Activated B cell treated with CpG ODN at 0.5 μM for 24 hours (primary cell): ENCODE measurements at regions not wholly inside any gene's neighbourhood (a gene's known extent, or its start where the extent isn't known, plus 50 kb on each side); places are given as distances from the start of the nearest gene placed in this dataset.

ENCODE experiments used
- ATAC-seq: fragments of 200-7000 bp; cut with Tn5 transposase; one replicate; pipeline ENCODE4 v1.10.0; 2021; ENCODE audit warnings: low read depth, mild to moderate bottlenecking, moderate library complexity
- CTCF ChIA-PET: fragments of 350-600 bp; sonication (Branson Sonifier 250); formaldehyde crosslinking; loops from one replicate; lab custom pipeline; 2021; ENCODE audit warnings: antibody characterized with exemption; lab: Charles Lee
- POLR2A ChIA-PET: fragments of 350-600 bp; sonication (Branson Sonifier 250); formaldehyde crosslinking; loops from one replicate; lab custom pipeline; 2021; ENCODE audit warnings: antibody characterized with exemption; lab: Charles Lee
- DNase-seq: peaks from one replicate; pipeline ENCODE4 v3.0.0; 2022
- H3K27ac Mint-ChIP-seq: one replicate; pipeline ENCODE4 v1.8.0; 2020; ENCODE audit warnings: mixed read lengths
- H3K27me3 Mint-ChIP-seq: one replicate; pipeline ENCODE4 v1.8.0; 2021; ENCODE audit warnings: mixed read lengths
- H3K36me3 Mint-ChIP-seq: one replicate; pipeline ENCODE4 v1.8.0; 2021; ENCODE audit warnings: low read depth, mixed read lengths
- H3K4me1 Mint-ChIP-seq: one replicate; pipeline ENCODE4 v1.8.0; 2021; ENCODE audit warnings: mixed read lengths
- H3K4me3 Mint-ChIP-seq: one replicate; pipeline ENCODE4 v1.8.0; 2020; ENCODE audit warnings: mild to moderate bottlenecking, mixed read lengths
- H3K9me3 Mint-ChIP-seq: one replicate; pipeline ENCODE4 v1.8.0; 2020; ENCODE audit warnings: mixed read lengths
- CTCF ChIP-seq: fragments of 200-600 bp; IDR thresholded peaks from one replicate; pipeline ENCODE4 v1.8.0; 2022; ENCODE audit warnings: antibody characterized with exemption, mild to moderate bottlenecking
- intact Hi-C: fragments of 100-400 bp; cut with micrococcal nuclease; formaldehyde crosslinking; loops from one replicate; pipeline ENCODE4 v1.15.1; 2024

GRCh38 chr14:35965400-35965799 is 139.3 kb downstream of the BRMS1L start:
- no peak for DNase-seq
- CTCF ChIA-PET, result no interaction called here
- no peak for ATAC-seq
- Mint-ChIP-seq H3K4me3 (no peak overlapping the region), H3K27me3 (peaks cover 2% of the 10 kb centered on the region), H3K27ac (no peak overlapping the region), H3K4me1 (no peaks in the 10 kb centered on the region), H3K9me3 (no peaks in the 10 kb centered on the region), H3K36me3 (no peaks in the 10 kb centered on the region)
- POLR2A ChIA-PET, result no interaction called here
- intact Hi-C loops, result no loop called here
- TF ChIP-seq CTCF, result no peak

- no peak overlapping the region for H3K27ac Mint-ChIP-seq
- no peak overlapping the region for H3K4me3 Mint-ChIP-seq
- H3K4me1 Mint-ChIP-seq, result no peaks in the 10 kb centered on the region
- ATAC-seq (no peak), DNase-seq (no peak)
- peaks cover 2% of the 10 kb centered on the region for H3K27me3 Mint-ChIP-seq
- TF ChIP-seq CTCF, result no peak
- ChIA-PET POLR2A (no interaction called here), CTCF (no interaction called here)
- H3K36me3 Mint-ChIP-seq, result no peaks in the 10 kb centered on the region
- intact Hi-C loops, result no loop called here
- H3K9me3 Mint-ChIP-seq, result no peaks in the 10 kb centered on the region
These were observed 138.7 kb downstream of the BRMS1L start for GRCh38 chr14:35964697-35965286.

GRCh38 chr14:35963209-35963608 is 137.1 kb downstream of the BRMS1L start:
- no peaks in the 10 kb centered on the region for H3K27me3 Mint-ChIP-seq
- H3K4me3 Mint-ChIP-seq, result no peak overlapping the region
- no peak for DNase-seq
- intact Hi-C loops, result no loop called here
- ChIA-PET CTCF (no interaction called here), POLR2A (no interaction called here)
- ATAC-seq, result no peak
- no peaks in the 10 kb centered on the region for H3K4me1 Mint-ChIP-seq
- no peak overlapping the region for H3K27ac Mint-ChIP-seq
- no peak for TF ChIP-seq CTCF
- H3K36me3 Mint-ChIP-seq, result no peaks in the 10 kb centered on the region
- H3K9me3 Mint-ChIP-seq, result no peaks in the 10 kb centered on the region

- Mint-ChIP-seq H3K27me3 (no peaks in the 10 kb centered on the region), H3K36me3 (no peaks in the 10 kb centered on the region), H3K27ac (no peak overlapping the region), H3K9me3 (no peaks in the 10 kb centered on the region), H3K4me3 (no peak overlapping the region), H3K4me1 (no peaks in the 10 kb centered on the region)
- intact Hi-C loops, result no loop called here
- CTCF ChIA-PET, result no interaction called here
- ATAC-seq (no peak), DNase-seq (no peak)
- no peak for TF ChIP-seq CTCF
- POLR2A ChIA-PET, result no interaction called here
These were observed 135.6 kb downstream of the BRMS1L start for GRCh38 chr14:35961697-35962274.

DNA sequence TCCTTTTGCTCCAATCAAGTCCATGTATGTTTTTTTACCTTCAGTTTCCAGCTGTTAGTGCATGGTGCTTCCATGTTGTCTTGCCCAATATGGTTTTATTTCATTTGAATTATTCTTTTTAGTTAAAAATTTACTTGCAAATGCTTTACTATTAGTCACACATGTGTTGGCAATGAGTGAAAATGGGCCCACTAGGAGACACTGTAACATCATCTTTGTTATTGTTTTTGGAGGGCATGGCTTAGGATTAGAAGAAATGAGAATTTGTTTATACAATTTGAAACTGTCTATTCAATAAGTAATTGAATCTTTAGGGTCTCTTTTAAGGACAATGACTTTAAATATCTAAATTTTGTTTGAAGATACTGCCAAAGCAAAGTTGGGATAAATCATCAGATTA is 133.7 kb downstream of the BRMS1L start:
- Mint-ChIP-seq H3K4me3 (no peak overlapping the region), H3K36me3 (no peaks in the 10 kb centered on the region), H3K9me3 (no peaks in the 10 kb centered on the region), H3K27me3 (no peaks in the 10 kb centered on the region), H3K27ac (no peak overlapping the region), H3K4me1 (no peaks in the 10 kb centered on the region)
- no peak for TF ChIP-seq CTCF
- ChIA-PET CTCF (no interaction called here), POLR2A (no interaction called here)
- ATAC-seq (no peak), DNase-seq (no peak)
- intact Hi-C loops, result no loop called here
